Kidney epithelial cell (primary cell): ENCODE measurements at regions not wholly inside any gene's neighbourhood (a gene's known extent, or its start where the extent isn't known, plus 50 kb on each side); places are given as distances from the start of the nearest gene placed in this dataset.

ENCODE experiments used
- DNase-seq: peaks from one replicate; pipeline ENCODE4 v3.0.0-alpha.2; 2010; ENCODE audit warnings: low read depth
- H3K27me3 ChIP-seq: 2 replicates; pipeline ENCODE4 v1.6.0; 2011; ENCODE audit warnings: low read length; ENCODE audit not compliant: control insufficient read depth, insufficient read depth
- H3K36me3 ChIP-seq: 2 replicates; pipeline ENCODE4 v1.5.1; 2011; ENCODE audit warnings: low read length; ENCODE audit not compliant: control insufficient read depth, insufficient read depth
- H3K4me3 ChIP-seq: 2 replicates; pipeline ENCODE4 v1.5.1; 2011; ENCODE audit warnings: low read depth, mild to moderate bottlenecking, control low read depth, low read length
- TF ChIP-seq, protein P1 (sequence below): IDR thresholded peaks from 2 replicates; pipeline ENCODE4 v1.5.1; 2011; ENCODE audit warnings: mild to moderate bottlenecking, moderate library complexity, low read length, control low read depth, inconsistent platforms; ENCODE audit not compliant: insufficient read depth, poor library complexity, severe bottlenecking

GRCh38 chr9:7287065-7287464 lies 512.5 kb downstream of the DMAC1 start:
- DNase-seq, result no peak
- Histone ChIP-seq H3K27me3 (no peaks in the 10 kb centered on the region), H3K4me3 (no peak overlapping the region), H3K36me3 (no peaks in the 10 kb centered on the region)
- TF ChIP-seq, protein P1, sequence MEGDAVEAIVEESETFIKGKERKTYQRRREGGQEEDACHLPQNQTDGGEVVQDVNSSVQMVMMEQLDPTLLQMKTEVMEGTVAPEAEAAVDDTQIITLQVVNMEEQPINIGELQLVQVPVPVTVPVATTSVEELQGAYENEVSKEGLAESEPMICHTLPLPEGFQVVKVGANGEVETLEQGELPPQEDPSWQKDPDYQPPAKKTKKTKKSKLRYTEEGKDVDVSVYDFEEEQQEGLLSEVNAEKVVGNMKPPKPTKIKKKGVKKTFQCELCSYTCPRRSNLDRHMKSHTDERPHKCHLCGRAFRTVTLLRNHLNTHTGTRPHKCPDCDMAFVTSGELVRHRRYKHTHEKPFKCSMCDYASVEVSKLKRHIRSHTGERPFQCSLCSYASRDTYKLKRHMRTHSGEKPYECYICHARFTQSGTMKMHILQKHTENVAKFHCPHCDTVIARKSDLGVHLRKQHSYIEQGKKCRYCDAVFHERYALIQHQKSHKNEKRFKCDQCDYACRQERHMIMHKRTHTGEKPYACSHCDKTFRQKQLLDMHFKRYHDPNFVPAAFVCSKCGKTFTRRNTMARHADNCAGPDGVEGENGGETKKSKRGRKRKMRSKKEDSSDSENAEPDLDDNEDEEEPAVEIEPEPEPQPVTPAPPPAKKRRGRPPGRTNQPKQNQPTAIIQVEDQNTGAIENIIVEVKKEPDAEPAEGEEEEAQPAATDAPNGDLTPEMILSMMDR, result no peak

GRCh38 chr9:7286101-7286500 lies 513.5 kb downstream of the DMAC1 start:
- no peak overlapping the region for H3K4me3 ChIP-seq
- TF ChIP-seq, protein P1, result no peak
- DNase-seq, result no peak

GRCh38 chr9:7285199-7285598 lies 514.4 kb downstream of the DMAC1 start:
- TF ChIP-seq, protein P1, result no peak
- Histone ChIP-seq H3K36me3 (no peaks in the 10 kb centered on the region), H3K27me3 (no peaks in the 10 kb centered on the region), H3K4me3 (no peak overlapping the region)
- DNase-seq, result no peak

More at GRCh38 chr9:7286101-7286500, 513.5 kb downstream of the DMAC1 start:
- Histone ChIP-seq H3K27me3 (no peaks in the 10 kb centered on the region), H3K36me3 (no peaks in the 10 kb centered on the region)

DNA sequence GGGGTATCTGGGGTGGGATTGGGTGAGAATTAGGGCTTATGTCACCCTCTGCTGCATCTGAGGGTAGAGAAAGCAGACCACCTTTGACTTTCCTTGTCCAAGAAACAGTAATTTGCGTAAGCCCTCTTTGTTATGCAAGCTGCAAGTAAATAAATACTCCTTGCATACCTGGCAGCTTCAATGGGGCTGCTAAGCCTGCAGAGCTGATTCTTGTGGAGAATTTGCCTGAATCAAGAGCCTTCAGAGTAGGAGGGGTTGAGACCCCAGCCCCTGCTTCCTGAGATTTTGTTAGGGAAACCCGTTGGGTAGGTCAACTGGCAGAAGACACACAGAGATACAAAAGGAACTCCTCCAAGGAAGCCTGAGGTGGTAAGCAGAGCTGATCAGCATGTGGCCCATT lies 515.1 kb downstream of the DMAC1 start:
- no peak for DNase-seq
- TF ChIP-seq, protein P1, result no peak
- no peaks in the 10 kb centered on the region for H3K27me3 ChIP-seq
- no peaks in the 10 kb centered on the region for H3K36me3 ChIP-seq
- H3K4me3 ChIP-seq, result no peak overlapping the region

DNA sequence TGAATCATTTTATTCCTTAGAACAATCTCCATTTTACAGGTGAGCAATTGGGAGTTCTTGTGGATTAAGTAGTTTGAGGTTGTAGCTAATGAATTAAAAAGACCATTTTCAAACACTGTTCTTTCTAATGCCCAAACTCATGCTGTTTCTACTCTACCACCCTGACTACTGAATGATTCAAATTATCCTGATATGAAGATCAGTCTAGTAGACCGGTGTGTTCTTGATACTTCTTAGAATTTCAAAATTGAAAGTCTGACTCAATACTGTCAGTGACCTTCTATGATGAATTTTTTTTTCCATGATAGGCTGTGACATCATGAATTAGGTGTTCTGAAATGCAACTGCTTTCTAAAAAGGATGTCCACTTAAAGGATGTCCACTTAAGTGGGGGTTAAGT lies 515.5 kb downstream of the DMAC1 start:
- no peaks in the 10 kb centered on the region for H3K27me3 ChIP-seq
- no peak for DNase-seq
- H3K4me3 ChIP-seq, result no peak overlapping the region
- TF ChIP-seq, protein P1, result no peak
- H3K36me3 ChIP-seq, result no peaks in the 10 kb centered on the region

DNA sequence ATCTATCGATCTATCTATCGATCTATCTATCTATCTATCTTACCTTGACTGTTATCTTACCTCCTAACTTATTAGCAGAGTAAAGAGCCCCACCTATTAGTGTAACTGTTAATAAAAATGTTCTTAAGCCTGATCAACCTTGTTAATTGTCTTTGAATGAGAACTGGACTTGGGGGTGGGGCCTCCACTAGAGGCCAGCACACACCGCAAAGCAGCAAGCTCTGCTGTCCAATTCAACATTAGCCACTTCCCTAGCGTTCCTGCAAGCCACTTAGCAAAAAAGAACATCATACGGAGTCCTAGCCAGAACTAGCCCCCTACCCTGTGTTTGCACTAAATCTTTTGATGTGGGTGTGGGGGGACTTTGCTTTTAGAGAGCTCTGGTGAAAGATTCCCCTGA lies 515.8 kb downstream of the KDM4C start:
- Histone ChIP-seq H3K36me3 (no peaks in the 10 kb centered on the region), H3K27me3 (no peaks in the 10 kb centered on the region), H3K4me3 (no peak overlapping the region)
- DNase-seq, result no peak
- TF ChIP-seq, protein P1, result peak; percentile 37
